Neural progenitor cell (in vitro differentiated cells): ENCODE measurements at regions not wholly inside any gene's neighbourhood (a gene's known extent, or its start where the extent isn't known, plus 50 kb on each side); places are given as distances from the start of the nearest gene placed in this dataset.

Experiments used
- EZH2phosphoT487 ChIP-seq: fragments of 200-600 bp; sonication (generic); IDR thresholded peaks from 2 replicates; pipeline ENCODE4 v1.6.1; 2017; ENCODE audit warnings: antibody characterized with exemption
- TF ChIP-seq, protein P1 (sequence below): fragments of 200-600 bp; sonication (generic); IDR thresholded peaks from 2 replicates; pipeline ENCODE4 v1.5.1; 2017; ENCODE audit warnings: antibody characterized with exemption, mild to moderate bottlenecking

DNA sequence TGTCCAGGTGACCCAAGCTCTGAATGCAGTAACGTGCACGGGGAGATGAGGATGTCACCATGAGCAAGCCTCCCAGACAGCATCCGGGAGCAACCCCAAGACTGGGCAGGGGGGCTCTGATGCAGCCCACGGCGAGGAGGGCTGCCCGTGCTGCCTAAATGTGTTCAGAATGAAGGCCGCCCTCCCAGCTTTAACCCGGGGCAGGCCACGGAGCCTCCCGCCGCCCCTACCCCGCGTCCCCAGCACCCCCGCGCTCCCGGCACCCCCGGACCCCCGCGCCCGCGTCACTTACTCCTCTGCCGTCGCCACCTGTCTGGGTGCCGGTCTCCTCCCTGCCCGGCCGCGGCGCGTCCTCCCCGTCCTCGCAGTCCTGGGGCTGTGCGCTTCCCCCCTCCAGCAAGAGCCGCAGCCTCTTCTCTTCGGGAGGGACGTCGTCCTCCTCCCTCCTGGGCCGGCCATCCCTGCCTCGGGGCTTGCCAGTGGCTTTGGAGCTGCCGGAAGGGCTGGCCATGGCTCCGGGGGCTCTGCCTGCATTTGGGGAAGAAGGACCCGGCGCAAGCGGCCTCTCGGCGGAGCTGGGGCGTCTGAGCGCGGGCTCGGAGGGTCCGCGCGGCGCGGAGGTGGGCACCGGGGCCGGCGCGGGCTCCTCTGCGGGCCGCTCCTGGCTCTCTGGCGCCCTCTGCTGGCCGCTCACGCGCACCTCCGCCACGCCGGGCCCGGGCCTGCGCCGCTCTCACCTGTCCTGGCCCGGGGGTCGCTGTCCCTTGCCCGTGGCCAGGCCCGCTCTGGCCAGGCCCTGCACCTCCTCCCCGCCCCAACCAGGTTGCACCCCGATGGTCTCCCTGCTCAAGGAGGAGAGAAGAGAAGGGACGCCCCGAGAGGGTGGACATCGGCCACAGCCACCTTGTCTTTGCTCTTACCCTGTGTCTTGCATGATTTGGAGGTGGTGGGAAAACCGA lies 55.9 kb upstream of the ASNS start:
- TF ChIP-seq, protein P1, sequence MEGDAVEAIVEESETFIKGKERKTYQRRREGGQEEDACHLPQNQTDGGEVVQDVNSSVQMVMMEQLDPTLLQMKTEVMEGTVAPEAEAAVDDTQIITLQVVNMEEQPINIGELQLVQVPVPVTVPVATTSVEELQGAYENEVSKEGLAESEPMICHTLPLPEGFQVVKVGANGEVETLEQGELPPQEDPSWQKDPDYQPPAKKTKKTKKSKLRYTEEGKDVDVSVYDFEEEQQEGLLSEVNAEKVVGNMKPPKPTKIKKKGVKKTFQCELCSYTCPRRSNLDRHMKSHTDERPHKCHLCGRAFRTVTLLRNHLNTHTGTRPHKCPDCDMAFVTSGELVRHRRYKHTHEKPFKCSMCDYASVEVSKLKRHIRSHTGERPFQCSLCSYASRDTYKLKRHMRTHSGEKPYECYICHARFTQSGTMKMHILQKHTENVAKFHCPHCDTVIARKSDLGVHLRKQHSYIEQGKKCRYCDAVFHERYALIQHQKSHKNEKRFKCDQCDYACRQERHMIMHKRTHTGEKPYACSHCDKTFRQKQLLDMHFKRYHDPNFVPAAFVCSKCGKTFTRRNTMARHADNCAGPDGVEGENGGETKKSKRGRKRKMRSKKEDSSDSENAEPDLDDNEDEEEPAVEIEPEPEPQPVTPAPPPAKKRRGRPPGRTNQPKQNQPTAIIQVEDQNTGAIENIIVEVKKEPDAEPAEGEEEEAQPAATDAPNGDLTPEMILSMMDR: peak; percentile 70
- TF ChIP-seq EZH2phosphoT487: peak; percentile 24
